ENCODE measurements at regions not wholly inside any gene's neighbourhood (a gene's known extent, or its start where the extent isn't known, plus 50 kb on each side); places are given as distances from the start of the nearest gene placed in this dataset.
"Not testable (repeated sequence)": the region's sequence is repeated elsewhere in the genome, so short reads cannot be mapped to it uniquely, and the experiment has no call there.

GRCh38 chr3:72510247-72510646 is 338.0 kb downstream of the SHQ1 start:
- H3K27ac ChIP-seq = no peak overlapping the region
- DNase-seq (ENCODE audit: low read depth, low spot score) = no peak

- no peak for DNase-seq (ENCODE audit: low read depth, low spot score)
- H3K27ac ChIP-seq = no peak overlapping the region
Observed at GRCh38 chr3:72505539-72506405, 342.5 kb downstream of the SHQ1 start.

- not testable (repeated sequence) for DNase-seq (ENCODE audit: low read depth, low spot score); H3K27ac ChIP-seq
Observed at GRCh38 chr3:72497501-72497900, 350.7 kb downstream of the SHQ1 start.

GRCh38 chr3:72496051-72496670 is 352.1 kb downstream of the SHQ1 start:
- no peak overlapping the region for H3K27ac ChIP-seq
- no peak for DNase-seq (ENCODE audit: low read depth, low spot score)

- DNase-seq (ENCODE audit: low read depth, low spot score) = no peak
- H3K27ac ChIP-seq = no peak overlapping the region
Observed at GRCh38 chr3:72494626-72495025, 353.6 kb downstream of the SHQ1 start.

- no peak overlapping the region for H3K27ac ChIP-seq
- no peak for DNase-seq (ENCODE audit: low read depth, low spot score)
Observed at GRCh38 chr3:72494130-72494529, 354.1 kb downstream of the SHQ1 start.

GRCh38 chr3:72492240-72492639 is 356.0 kb downstream of the SHQ1 start:
- DNase-seq (ENCODE audit: low read depth, low spot score) = peak; percentile 64
- H3K27ac ChIP-seq = no peak overlapping the region

GRCh38 chr3:72490688-72491435 is 357.4 kb downstream of the SHQ1 start:
- no peak for DNase-seq (ENCODE audit: low read depth, low spot score)
- no peak overlapping the region for H3K27ac ChIP-seq

GRCh38 chr3:72489901-72490300 is 358.3 kb downstream of the SHQ1 start:
- no peak for DNase-seq (ENCODE audit: low read depth, low spot score)
- no peak overlapping the region for H3K27ac ChIP-seq

- no peak for DNase-seq (ENCODE audit: low read depth, low spot score)
- no peak overlapping the region for H3K27ac ChIP-seq
Observed at GRCh38 chr3:72488738-72489035, 359.6 kb downstream of the SHQ1 start.

GRCh38 chr3:72487946-72488737 is 360.1 kb downstream of the SHQ1 start:
- H3K27ac ChIP-seq = no peak overlapping the region

GRCh38 chr3:72487078-72487765 is 361.0 kb downstream of the SHQ1 start:
- DNase-seq (ENCODE audit: low read depth, low spot score) = no peak
- H3K27ac ChIP-seq = no peak overlapping the region

More at GRCh38 chr3:72487946-72488737, 360.1 kb downstream of the SHQ1 start:
- no peak for DNase-seq (ENCODE audit: low read depth, low spot score)

- no peak for DNase-seq (ENCODE audit: low read depth, low spot score)
- no peak overlapping the region for H3K27ac ChIP-seq
Observed at GRCh38 chr3:72485641-72486040, 362.6 kb downstream of the SHQ1 start.

- no peak for DNase-seq (ENCODE audit: low read depth, low spot score)
- no peak overlapping the region for H3K27ac ChIP-seq
Observed at GRCh38 chr3:72483554-72484104, 364.6 kb downstream of the SHQ1 start.

- H3K27ac ChIP-seq = no peak overlapping the region
- DNase-seq (ENCODE audit: low read depth, low spot score) = no peak
Observed at GRCh38 chr3:72482589-72483321, 365.5 kb downstream of the SHQ1 start.

- no peak for DNase-seq (ENCODE audit: low read depth, low spot score)
- H3K27ac ChIP-seq = no peak overlapping the region
Observed at GRCh38 chr3:72481542-72481941, 366.7 kb downstream of the SHQ1 start.

- no peak overlapping the region for H3K27ac ChIP-seq
- DNase-seq (ENCODE audit: low read depth, low spot score) = no peak
Observed at GRCh38 chr3:72480366-72480765, 367.9 kb downstream of the SHQ1 start.

- no peak overlapping the region for H3K27ac ChIP-seq
- DNase-seq (ENCODE audit: low read depth, low spot score) = no peak
Observed at GRCh38 chr3:72479651-72480215, 368.5 kb downstream of the SHQ1 start.

GRCh38 chr3:72476139-72476483 is 372.1 kb downstream of the SHQ1 start:
- DNase-seq (ENCODE audit: low read depth, low spot score) = no peak
- H3K27ac ChIP-seq = no peak overlapping the region
